HCT116 (cell line): ENCODE measurements at regions not wholly inside any gene's neighbourhood (a gene's known extent, or its start where the extent isn't known, plus 50 kb on each side); places are given as distances from the start of the nearest gene placed in this dataset.

ENCODE experiments used
- ATAC-seq: fragments of 200-7000 bp; cut with Tn5 transposase; 2 replicates; pipeline ENCODE4 v1.9.1; 2020; ENCODE audit warnings: mild to moderate bottlenecking, moderate library complexity
- BruUV-seq: library from RNA; stranded (reverse); fragments of 400-500 nt; replicated peaks from 2 replicates; lab custom pipeline; 2021; lab: Mats Ljungman, UMichigan
- CTCF ChIA-PET: fragments of 300-600 bp; sonication (Branson Sonifier 250); formaldehyde crosslinking; loops from one replicate; lab custom pipeline; 2021; ENCODE audit warnings: antibody characterized with exemption; lab: Charles Lee
- POLR2A ChIA-PET: fragments of 300-600, 350-600 bp; sonication (Branson Sonifier 250); formaldehyde crosslinking; loops from one replicate; lab custom pipeline; 2021; ENCODE audit warnings: antibody characterized with exemption; lab: Charles Lee
- RAD21 ChIA-PET, 2 experiments: fragments of 300-600 bp; sonication (Branson Sonifier 250); formaldehyde crosslinking; loops; one replicate each; lab custom pipeline; 2023; ENCODE audit warnings: low total read pairs in 2 of 2; ENCODE audit not compliant: uncharacterized antibody in 2 of 2, unreplicated experiment in 2 of 2, low non-redundant PET in 1 of 2; lab: Charles Lee
- DNase-seq: peaks from one replicate; pipeline ENCODE4 v3.0.0-alpha.2; 2010; ENCODE audit warnings: low read depth, low spot score
- H2AFZ ChIP-seq: fragments of 200-600 bp; shearing (Covaris generic), sonication (generic); 2 replicates; pipeline ENCODE4 v1.6.1; 2017; ENCODE audit warnings: low read depth, mixed run types, mixed read lengths, antibody characterized with exemption, low read length; ENCODE audit not compliant: poor library complexity, severe bottlenecking
- H3K27ac ChIP-seq: 2 replicates; pipeline ENCODE4 v1.5.1; 2012; ENCODE audit warnings: low read depth, low read length
- H3K27me3 ChIP-seq: fragments of 200-600 bp; sonication (generic); 2 replicates; pipeline ENCODE4 v1.6.1; 2016; ENCODE audit warnings: mixed run types, low read length, mixed read lengths; ENCODE audit not compliant: insufficient read depth
- H3K36me3 ChIP-seq, 2 experiments: fragments of 200-500 bp in 1 of 2; fragments of 200-600 bp in 1 of 2; sonication (Bioruptor generic) in 1 of 2; sonication (generic) in 1 of 2; 2 replicates each; pipeline versions ENCODE4 v1.5.1 to v1.6.1; 2014 to 2016; ENCODE audit warnings: low read length in 2 of 2, inconsistent platforms in 1 of 2, mixed read lengths in 1 of 2, mixed run types in 1 of 2; ENCODE audit not compliant: insufficient read depth in 2 of 2, control insufficient read depth in 1 of 2
- H3K4me1 ChIP-seq, 2 experiments: fragments of 200-600 bp in 1 of 2; sonication (generic) in 1 of 2; 2 replicates each; pipeline versions ENCODE4 v1.5.1 to v1.6.1; 2012 to 2017; ENCODE audit warnings: low read length in 2 of 2, inconsistent platforms in 1 of 2, mild to moderate bottlenecking in 1 of 2, mixed read lengths in 1 of 2, mixed run types in 1 of 2, moderate library complexity in 1 of 2; ENCODE audit not compliant: insufficient read depth in 2 of 2, control insufficient read depth in 1 of 2
- H3K4me2 ChIP-seq: fragments of 200-600 bp; sonication (generic); 2 replicates; pipeline ENCODE4 v1.6.1; 2017; ENCODE audit warnings: mixed run types, low read length, mixed read lengths
- H3K4me3 ChIP-seq, 2 experiments: fragments of 200-600 bp in 1 of 2; sonication (generic) in 1 of 2; replicated peaks in 1 of 2; 2 replicates each; pipeline ENCODE4 v1.5.1; 2011 to 2016; ENCODE audit warnings: low read length in 2 of 2, control low read depth in 1 of 2, low read depth in 1 of 2, mild to moderate bottlenecking in 1 of 2, mixed read lengths in 1 of 2, mixed run types in 1 of 2
- H3K79me2 ChIP-seq: fragments of 200-600 bp; sonication (generic); 2 replicates; pipeline ENCODE4 v1.6.1; 2017; ENCODE audit warnings: mild to moderate bottlenecking, mixed run types, low read length, moderate library complexity, mixed read lengths; ENCODE audit not compliant: insufficient read depth
- H3K9ac ChIP-seq: fragments of 200-600 bp; sonication (generic); 2 replicates; pipeline ENCODE4 v1.6.1; 2016; ENCODE audit warnings: low read length, mixed read lengths
- H3K9me2 ChIP-seq: fragments of 200-600 bp; sonication (generic), shearing (Covaris generic); 2 replicates; pipeline ENCODE4 v1.6.1; 2017; ENCODE audit warnings: mixed run types, mild to moderate bottlenecking, moderate library complexity; ENCODE audit not compliant: insufficient read depth
- H3K9me3 ChIP-seq, 2 experiments: fragments of 200-500 bp in 1 of 2; fragments of 200-600 bp in 1 of 2; sonication (Bioruptor generic) in 1 of 2; sonication (generic) in 1 of 2; 2 replicates each; pipeline ENCODE4 v1.6.1; 2014 to 2017; ENCODE audit warnings: low read length in 2 of 2, mixed read lengths in 2 of 2, inconsistent platforms in 1 of 2, low read depth in 1 of 2, mild to moderate bottlenecking in 1 of 2, mixed run types in 1 of 2, moderate library complexity in 1 of 2; ENCODE audit not compliant: control insufficient read depth in 1 of 2, insufficient read depth in 1 of 2
- H4K20me1 ChIP-seq: fragments of 200-600 bp; sonication (generic), shearing (Covaris generic); 2 replicates; pipeline ENCODE4 v1.6.1; 2017; ENCODE audit warnings: mixed run types, mild to moderate bottlenecking, moderate library complexity; ENCODE audit not compliant: insufficient read depth
- CBX3 ChIP-seq: IDR thresholded peaks from 2 replicates; pipeline ENCODE4 v1.6.1; 2012; ENCODE audit warnings: low read depth
- CEBPB ChIP-seq: IDR thresholded peaks from 2 replicates; pipeline ENCODE4 v1.6.1; 2012; ENCODE audit warnings: low read depth
- ELF1 ChIP-seq: IDR thresholded peaks from 2 replicates; pipeline ENCODE4 v1.6.1; 2012; ENCODE audit warnings: low read depth, borderline replicate concordance
- EZH2 ChIP-seq: fragments of 200-600 bp; sonication (generic); IDR thresholded peaks from 2 replicates; pipeline ENCODE4 v1.6.1; 2017; ENCODE audit warnings: antibody characterized with exemption, mixed run types
- EZH2phosphoT487 ChIP-seq: fragments of 200-600 bp; IDR thresholded peaks from 2 replicates; pipeline ENCODE4 v1.6.1; 2018; ENCODE audit warnings: antibody characterized with exemption, borderline replicate concordance
- FOSL1 ChIP-seq: IDR thresholded peaks from 2 replicates; pipeline ENCODE4 v1.6.1; 2012; ENCODE audit warnings: low read depth
- JUND ChIP-seq: IDR thresholded peaks from 2 replicates; pipeline ENCODE4 v1.6.1; 2012
- POLR2A ChIP-seq: IDR thresholded peaks from 2 replicates; pipeline ENCODE4 v1.7.0; 2011; ENCODE audit warnings: borderline replicate concordance; ENCODE audit not compliant: insufficient read depth, insufficient read length; ENCODE audit errors: extremely low read depth
- POLR2AphosphoS5 ChIP-seq: IDR thresholded peaks from 2 replicates; pipeline ENCODE4 v1.6.1; 2011; ENCODE audit warnings: mild to moderate bottlenecking, low read depth, low read length, moderate library complexity
- RAD21 ChIP-seq: IDR thresholded peaks from 2 replicates; pipeline ENCODE4 v1.6.1; 2012; ENCODE audit warnings: low read depth, mild to moderate bottlenecking
- SP1 ChIP-seq: IDR thresholded peaks from 2 replicates; pipeline ENCODE4 v1.6.1; 2012; ENCODE audit warnings: low read depth
- SRF ChIP-seq: IDR thresholded peaks from 2 replicates; pipeline ENCODE4 v1.6.1; 2012; ENCODE audit warnings: low read depth
- TCF7L2 ChIP-seq: IDR thresholded peaks from 2 replicates; pipeline ENCODE4 v1.7.0; 2011; ENCODE audit warnings: borderline replicate concordance, inconsistent platforms; ENCODE audit not compliant: insufficient read depth, insufficient read length; ENCODE audit errors: extremely low read depth
- YY1 ChIP-seq: IDR thresholded peaks from 2 replicates; pipeline ENCODE4 v1.6.1; 2011; ENCODE audit warnings: low read length, low read depth, moderate library complexity, mild to moderate bottlenecking; ENCODE audit not compliant: insufficient replicate concordance; ENCODE audit errors: extremely low read depth
- ZNF274 ChIP-seq: fragments of 200-500 bp; sonication (Bioruptor generic); IDR thresholded peaks from 2 replicates; pipeline ENCODE4 v1.6.1; 2014; ENCODE audit warnings: mild to moderate bottlenecking, low read depth, low read length, inconsistent platforms
- intact Hi-C: fragments of 100-400 bp; cut with micrococcal nuclease; formaldehyde crosslinking; loops from 2 replicates; pipeline ENCODE4 v1.10.0; 2022
- TF ChIP-seq, protein P1 (sequence below): IDR thresholded peaks from 2 replicates; pipeline ENCODE4 v1.6.1; 2012
- TF ChIP-seq, protein P2 (sequence below): IDR thresholded peaks from 2 replicates; pipeline ENCODE4 v1.6.1; 2012
- TF ChIP-seq, protein P3 (sequence below): IDR thresholded peaks from 2 replicates; pipeline ENCODE4 v1.6.1; 2011; ENCODE audit warnings: mild to moderate bottlenecking, low read length, moderate library complexity; ENCODE audit not compliant: insufficient replicate concordance; ENCODE audit errors: extremely low read depth
- TF ChIP-seq, protein P4 (sequence below): IDR thresholded peaks from 2 replicates; pipeline ENCODE4 v1.6.1; 2012; ENCODE audit warnings: low read depth
- TF ChIP-seq, protein P5 (sequence below), 3 experiments: fragments of 200-600 bp in 1 of 3; sonication (generic) in 1 of 3; IDR thresholded peaks in 2 of 3; conservative IDR thresholded peaks in 1 of 3; 2 replicates each; pipeline ENCODE4 v1.5.1; 2012 to 2017; ENCODE audit warnings: low read depth in 2 of 3, low read length in 2 of 3, antibody characterized with exemption in 1 of 3, borderline replicate concordance in 1 of 3, control low read depth in 1 of 3, mild to moderate bottlenecking in 1 of 3, mixed read lengths in 1 of 3, mixed run types in 1 of 3, moderate library complexity in 1 of 3; ENCODE audit not compliant: insufficient read depth in 1 of 3

DNA sequence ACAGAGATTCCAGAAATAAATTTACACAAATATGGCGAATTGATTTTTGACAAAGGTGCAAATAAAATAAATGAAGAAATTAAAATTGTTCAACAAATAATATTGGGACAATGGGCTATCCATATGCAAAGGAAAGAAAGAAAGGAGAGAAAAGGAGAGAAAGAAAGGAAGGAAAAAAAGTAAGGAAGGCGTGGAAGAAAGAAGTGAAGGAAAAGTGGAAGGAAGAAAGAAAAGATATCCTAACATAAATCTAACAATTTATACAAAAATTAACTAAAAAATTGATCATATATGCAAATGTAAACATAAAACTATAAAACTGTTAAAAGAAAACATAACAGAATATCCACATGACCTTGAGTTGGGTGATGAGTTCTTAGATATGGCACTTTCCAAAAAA, 78.7 kb upstream of the ZNF184 start:
- CTCF ChIA-PET = no interaction called here
- TF ChIP-seq SP1 = no peak
- TF ChIP-seq CBX3 = no peak
- TF ChIP-seq SRF = no peak
- TF ChIP-seq RAD21 = no peak
- TF ChIP-seq, protein P1, sequence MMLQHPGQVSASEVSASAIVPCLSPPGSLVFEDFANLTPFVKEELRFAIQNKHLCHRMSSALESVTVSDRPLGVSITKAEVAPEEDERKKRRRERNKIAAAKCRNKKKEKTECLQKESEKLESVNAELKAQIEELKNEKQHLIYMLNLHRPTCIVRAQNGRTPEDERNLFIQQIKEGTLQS = no peak
- TF ChIP-seq ZNF274 = no peak
- TF ChIP-seq, protein P2, sequence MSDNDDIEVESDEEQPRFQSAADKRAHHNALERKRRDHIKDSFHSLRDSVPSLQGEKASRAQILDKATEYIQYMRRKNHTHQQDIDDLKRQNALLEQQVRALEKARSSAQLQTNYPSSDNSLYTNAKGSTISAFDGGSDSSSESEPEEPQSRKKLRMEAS = no peak
- no peak for TF ChIP-seq JUND
- no peak for TF ChIP-seq YY1
- TF ChIP-seq POLR2A = no peak
- no peak for TF ChIP-seq EZH2phosphoT487
- no peak for TF ChIP-seq POLR2AphosphoS5
- TF ChIP-seq CEBPB = no peak
- TF ChIP-seq, protein P3, sequence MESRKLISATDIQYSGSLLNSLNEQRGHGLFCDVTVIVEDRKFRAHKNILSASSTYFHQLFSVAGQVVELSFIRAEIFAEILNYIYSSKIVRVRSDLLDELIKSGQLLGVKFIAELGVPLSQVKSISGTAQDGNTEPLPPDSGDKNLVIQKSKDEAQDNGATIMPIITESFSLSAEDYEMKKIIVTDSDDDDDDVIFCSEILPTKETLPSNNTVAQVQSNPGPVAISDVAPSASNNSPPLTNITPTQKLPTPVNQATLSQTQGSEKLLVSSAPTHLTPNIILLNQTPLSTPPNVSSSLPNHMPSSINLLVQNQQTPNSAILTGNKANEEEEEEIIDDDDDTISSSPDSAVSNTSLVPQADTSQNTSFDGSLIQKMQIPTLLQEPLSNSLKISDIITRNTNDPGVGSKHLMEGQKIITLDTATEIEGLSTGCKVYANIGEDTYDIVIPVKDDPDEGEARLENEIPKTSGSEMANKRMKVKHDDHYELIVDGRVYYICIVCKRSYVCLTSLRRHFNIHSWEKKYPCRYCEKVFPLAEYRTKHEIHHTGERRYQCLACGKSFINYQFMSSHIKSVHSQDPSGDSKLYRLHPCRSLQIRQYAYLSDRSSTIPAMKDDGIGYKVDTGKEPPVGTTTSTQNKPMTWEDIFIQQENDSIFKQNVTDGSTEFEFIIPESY = no peak
- no peak for TF ChIP-seq TCF7L2
- no peak for TF ChIP-seq ELF1
- no peak for TF ChIP-seq EZH2
- TF ChIP-seq, protein P4, sequence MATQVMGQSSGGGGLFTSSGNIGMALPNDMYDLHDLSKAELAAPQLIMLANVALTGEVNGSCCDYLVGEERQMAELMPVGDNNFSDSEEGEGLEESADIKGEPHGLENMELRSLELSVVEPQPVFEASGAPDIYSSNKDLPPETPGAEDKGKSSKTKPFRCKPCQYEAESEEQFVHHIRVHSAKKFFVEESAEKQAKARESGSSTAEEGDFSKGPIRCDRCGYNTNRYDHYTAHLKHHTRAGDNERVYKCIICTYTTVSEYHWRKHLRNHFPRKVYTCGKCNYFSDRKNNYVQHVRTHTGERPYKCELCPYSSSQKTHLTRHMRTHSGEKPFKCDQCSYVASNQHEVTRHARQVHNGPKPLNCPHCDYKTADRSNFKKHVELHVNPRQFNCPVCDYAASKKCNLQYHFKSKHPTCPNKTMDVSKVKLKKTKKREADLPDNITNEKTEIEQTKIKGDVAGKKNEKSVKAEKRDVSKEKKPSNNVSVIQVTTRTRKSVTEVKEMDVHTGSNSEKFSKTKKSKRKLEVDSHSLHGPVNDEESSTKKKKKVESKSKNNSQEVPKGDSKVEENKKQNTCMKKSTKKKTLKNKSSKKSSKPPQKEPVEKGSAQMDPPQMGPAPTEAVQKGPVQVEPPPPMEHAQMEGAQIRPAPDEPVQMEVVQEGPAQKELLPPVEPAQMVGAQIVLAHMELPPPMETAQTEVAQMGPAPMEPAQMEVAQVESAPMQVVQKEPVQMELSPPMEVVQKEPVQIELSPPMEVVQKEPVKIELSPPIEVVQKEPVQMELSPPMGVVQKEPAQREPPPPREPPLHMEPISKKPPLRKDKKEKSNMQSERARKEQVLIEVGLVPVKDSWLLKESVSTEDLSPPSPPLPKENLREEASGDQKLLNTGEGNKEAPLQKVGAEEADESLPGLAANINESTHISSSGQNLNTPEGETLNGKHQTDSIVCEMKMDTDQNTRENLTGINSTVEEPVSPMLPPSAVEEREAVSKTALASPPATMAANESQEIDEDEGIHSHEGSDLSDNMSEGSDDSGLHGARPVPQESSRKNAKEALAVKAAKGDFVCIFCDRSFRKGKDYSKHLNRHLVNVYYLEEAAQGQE = no peak
- no peak for TF ChIP-seq FOSL1
- TF ChIP-seq, protein P5, sequence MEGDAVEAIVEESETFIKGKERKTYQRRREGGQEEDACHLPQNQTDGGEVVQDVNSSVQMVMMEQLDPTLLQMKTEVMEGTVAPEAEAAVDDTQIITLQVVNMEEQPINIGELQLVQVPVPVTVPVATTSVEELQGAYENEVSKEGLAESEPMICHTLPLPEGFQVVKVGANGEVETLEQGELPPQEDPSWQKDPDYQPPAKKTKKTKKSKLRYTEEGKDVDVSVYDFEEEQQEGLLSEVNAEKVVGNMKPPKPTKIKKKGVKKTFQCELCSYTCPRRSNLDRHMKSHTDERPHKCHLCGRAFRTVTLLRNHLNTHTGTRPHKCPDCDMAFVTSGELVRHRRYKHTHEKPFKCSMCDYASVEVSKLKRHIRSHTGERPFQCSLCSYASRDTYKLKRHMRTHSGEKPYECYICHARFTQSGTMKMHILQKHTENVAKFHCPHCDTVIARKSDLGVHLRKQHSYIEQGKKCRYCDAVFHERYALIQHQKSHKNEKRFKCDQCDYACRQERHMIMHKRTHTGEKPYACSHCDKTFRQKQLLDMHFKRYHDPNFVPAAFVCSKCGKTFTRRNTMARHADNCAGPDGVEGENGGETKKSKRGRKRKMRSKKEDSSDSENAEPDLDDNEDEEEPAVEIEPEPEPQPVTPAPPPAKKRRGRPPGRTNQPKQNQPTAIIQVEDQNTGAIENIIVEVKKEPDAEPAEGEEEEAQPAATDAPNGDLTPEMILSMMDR (IDR thresholded peaks at IDR 0.05 in 2 of 3, conservative IDR thresholded peaks at IDR 0.05 in 1 of 3; ENCODE audit: borderline replicate concordance in 1 of 3, insufficient read depth in 1 of 3, low read depth in 2 of 3, low read length in 2 of 3) = no peak

More for the DNA sequence above, 78.7 kb upstream of the ZNF184 start:
- Histone ChIP-seq H3K36me3 (no peaks in the 10 kb centered on the region), H3K4me1 (peaks cover 7 to 33% of the 10 kb centered on the region in 2 experiments; a peak in 3 of 4 replicates), H3K9me2 (no peaks in the 10 kb centered on the region), H3K27me3 (no peaks in the 10 kb centered on the region), H3K9ac (no peak overlapping the region), H3K79me2 (no peaks in the 10 kb centered on the region), H3K27ac (no peak overlapping the region), H2AFZ (peak overlapping the region; percentile 76), H3K4me3 (no peak overlapping the region), H4K20me1 (no peaks in the 10 kb centered on the region), H3K9me3 (no peaks in the 10 kb centered on the region), H3K4me2 (no peak overlapping the region)
- BruUV-seq = no TSS peak
- ChIA-PET POLR2A (no interaction called here), RAD21 (no interaction called here)
- intact Hi-C loops = no loop called here
- DNase-seq = no peak
- ATAC-seq = no peak
